Adrenal gland (tissue), 5 donors: ENCODE measurements at regions not wholly inside any gene's neighbourhood (a gene's known extent, or its start where the extent isn't known, plus 50 kb on each side); places are given as distances from the start of the nearest gene placed in this dataset.

Experiments
- CTCF ChIP-seq, 6 experiments: fragments of 450-650 bp in 4 of 6; fragments of 200-600 bp in 2 of 6; sonication (generic) in 1 of 6; IDR thresholded peaks; 1 replicate in 5 of 6; 2 replicates in 1 of 6; pipeline versions ENCODE4 v1.5.1 to v1.8.0; 2016 to 2021; ENCODE audit warnings: antibody characterized with exemption in 6 of 6, mild to moderate bottlenecking in 2 of 6, moderate library complexity in 1 of 6
- POLR2A ChIP-seq, 2 donors: fragments of 450-650 bp; IDR thresholded peaks; one replicate each; pipeline ENCODE4 v1.6.1; 2017; ENCODE audit warnings: antibody characterized with exemption in 2 of 2, mild to moderate bottlenecking in 2 of 2, moderate library complexity in 1 of 2
- donor health status: DM: no; HTN: no; CAD: no.

- TF ChIP-seq CTCF (IDR thresholded peaks at IDR 0.05) (no peak), POLR2A (IDR thresholded peaks at IDR 0.05) (no peak)
These were observed 199.4 kb upstream of the SLC24A2 start for GRCh38 chr9:19988281-19988680.
